Vagina (tissue), 2 donors: ENCODE measurements at regions not wholly inside any gene's neighbourhood (a gene's known extent, or its start where the extent isn't known, plus 50 kb on each side); places are given as distances from the start of the nearest gene placed in this dataset.

Experiments
- POLR2A ChIP-seq, 2 donors: fragments of 450-650 bp; IDR thresholded peaks; one replicate each; pipeline ENCODE4 v1.6.1; 2017; ENCODE audit warnings: antibody characterized with exemption in 2 of 2, mild to moderate bottlenecking in 2 of 2, moderate library complexity in 2 of 2
- POLR2AphosphoS5 ChIP-seq, 2 donors: sonication (generic); formaldehyde crosslinking; IDR thresholded peaks; one replicate each; pipeline ENCODE4 v1.9.0; 2017; ENCODE audit warnings: antibody characterized with exemption in 2 of 2, mild to moderate bottlenecking in 2 of 2, low read depth in 1 of 2; ENCODE audit not compliant: insufficient read depth in 1 of 2
- TF ChIP-seq, protein P1 (sequence below), 3 experiments: fragments of 450-650 bp in 2 of 3; fragments of 200-600 bp in 1 of 3; sonication (generic) in 1 of 3; IDR thresholded peaks; one replicate each; pipeline ENCODE4 v1.5.1; 2017 to 2019; ENCODE audit warnings: antibody characterized with exemption in 3 of 3, mild to moderate bottlenecking in 2 of 3, moderate library complexity in 2 of 3

DNA sequence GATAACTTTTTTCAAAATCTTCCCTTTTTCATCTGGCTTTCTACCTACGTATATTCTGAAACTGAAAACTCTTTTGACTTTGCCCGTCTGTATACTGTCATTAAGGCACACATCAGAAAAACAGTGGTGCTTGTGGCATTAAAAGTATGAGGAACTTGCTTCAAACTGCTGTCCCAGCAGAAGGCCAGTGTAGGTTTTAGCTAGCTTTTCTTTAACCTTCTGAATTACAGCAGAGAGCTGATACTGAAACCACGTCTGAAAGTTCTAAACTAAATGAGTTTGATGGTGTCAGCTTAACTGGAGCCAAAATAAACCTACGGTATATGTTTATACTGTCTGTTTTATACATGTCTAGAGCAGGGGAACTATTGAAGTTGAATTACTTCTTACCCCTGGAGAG lies 283.4 kb downstream of the TFEC start:
- TF ChIP-seq, protein P1, sequence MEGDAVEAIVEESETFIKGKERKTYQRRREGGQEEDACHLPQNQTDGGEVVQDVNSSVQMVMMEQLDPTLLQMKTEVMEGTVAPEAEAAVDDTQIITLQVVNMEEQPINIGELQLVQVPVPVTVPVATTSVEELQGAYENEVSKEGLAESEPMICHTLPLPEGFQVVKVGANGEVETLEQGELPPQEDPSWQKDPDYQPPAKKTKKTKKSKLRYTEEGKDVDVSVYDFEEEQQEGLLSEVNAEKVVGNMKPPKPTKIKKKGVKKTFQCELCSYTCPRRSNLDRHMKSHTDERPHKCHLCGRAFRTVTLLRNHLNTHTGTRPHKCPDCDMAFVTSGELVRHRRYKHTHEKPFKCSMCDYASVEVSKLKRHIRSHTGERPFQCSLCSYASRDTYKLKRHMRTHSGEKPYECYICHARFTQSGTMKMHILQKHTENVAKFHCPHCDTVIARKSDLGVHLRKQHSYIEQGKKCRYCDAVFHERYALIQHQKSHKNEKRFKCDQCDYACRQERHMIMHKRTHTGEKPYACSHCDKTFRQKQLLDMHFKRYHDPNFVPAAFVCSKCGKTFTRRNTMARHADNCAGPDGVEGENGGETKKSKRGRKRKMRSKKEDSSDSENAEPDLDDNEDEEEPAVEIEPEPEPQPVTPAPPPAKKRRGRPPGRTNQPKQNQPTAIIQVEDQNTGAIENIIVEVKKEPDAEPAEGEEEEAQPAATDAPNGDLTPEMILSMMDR (IDR thresholded peaks at IDR 0.05) = no peak
- TF ChIP-seq POLR2A (IDR thresholded peaks at IDR 0.05) = no peak
- TF ChIP-seq POLR2AphosphoS5 (IDR thresholded peaks at IDR 0.05; ENCODE audit: insufficient read depth in 1 of 2, low read depth in 1 of 2) = no peak
